Upper lobe of left lung (tissue), 6 donors: ENCODE measurements at regions not wholly inside any gene's neighbourhood (a gene's known extent, or its start where the extent isn't known, plus 50 kb on each side); places are given as distances from the start of the nearest gene placed in this dataset.

Experiments used
- ATAC-seq, 2 donors: fragments of 200-7000 bp; cut with Tn5 transposase; one replicate each; pipeline ENCODE4 v1.9.1; 2022; ENCODE audit warnings: mild to moderate bottlenecking in 2 of 2, moderate library complexity in 2 of 2; ENCODE audit not compliant: low FRiP score in 2 of 2
- DNase-seq, 2 donors: peaks; one replicate each; pipeline ENCODE4 v3.0.0-alpha.2; 2019 to 2020
- H3K27ac ChIP-seq, 4 donors: fragments of 200-600 bp; sonication (generic); one replicate each; pipeline ENCODE4 v1.5.1; 2016 to 2019
- H3K27me3 ChIP-seq, 4 donors: fragments of 200-600 bp; sonication (generic); one replicate each; pipeline ENCODE4 v1.5.1; 2017 to 2019
- H3K36me3 ChIP-seq, 4 donors: fragments of 200-600 bp; sonication (generic); one replicate each; pipeline ENCODE4 v1.5.1; 2016 to 2019
- H3K4me1 ChIP-seq, 4 donors: fragments of 200-600 bp; sonication (generic); one replicate each; pipeline ENCODE4 v1.5.1; 2018 to 2019
- H3K4me3 ChIP-seq, 4 donors: fragments of 200-600 bp; sonication (generic); one replicate each; pipeline ENCODE4 v1.5.1; 2017 to 2019; ENCODE audit warnings: mild to moderate bottlenecking in 2 of 4, moderate library complexity in 1 of 4
- H3K9me3 ChIP-seq, 4 donors: fragments of 200-600 bp; sonication (generic); one replicate each; pipeline ENCODE4 v1.5.1; 2018 to 2019
- EP300 ChIP-seq, 4 donors: sonication (generic); formaldehyde crosslinking; IDR thresholded peaks; one replicate each; pipeline ENCODE4 v1.5.1; 2017; ENCODE audit warnings: antibody characterized with exemption in 4 of 4, control low read depth in 2 of 4
- POLR2A ChIP-seq, 4 donors: fragments of 450-650 bp; IDR thresholded peaks; one replicate each; pipeline ENCODE4 v1.5.1; 2016 to 2017; ENCODE audit warnings: antibody characterized with exemption in 4 of 4, mild to moderate bottlenecking in 2 of 4
- POLR2AphosphoS5 ChIP-seq, 2 donors: sonication (generic); formaldehyde crosslinking; IDR thresholded peaks; one replicate each; pipeline ENCODE4 v1.5.1; 2017; ENCODE audit warnings: antibody characterized with exemption in 2 of 2
- WGBS, 2 donors: methylation state at CpG; one replicate each; pipeline ENCODE4 v1.1.5; 2017 to 2018; 5-methylcytosine and 5-hydroxymethylcytosine counted together
- TF ChIP-seq, protein P1 (sequence below), 6 experiments: fragments of 450-650 bp in 4 of 6; fragments of 200-600 bp in 2 of 6; sonication (generic) in 2 of 6; IDR thresholded peaks; one replicate each; pipeline ENCODE4 v1.5.1; 2016 to 2019; ENCODE audit warnings: antibody characterized with exemption in 6 of 6
- donor health status: DM: no; HTN: no; CAD: no; lungs with moderate emphysema.
- donor health status: DM: no; HTN: yes; CAD: no; lungs with severe emphysema.

DNA sequence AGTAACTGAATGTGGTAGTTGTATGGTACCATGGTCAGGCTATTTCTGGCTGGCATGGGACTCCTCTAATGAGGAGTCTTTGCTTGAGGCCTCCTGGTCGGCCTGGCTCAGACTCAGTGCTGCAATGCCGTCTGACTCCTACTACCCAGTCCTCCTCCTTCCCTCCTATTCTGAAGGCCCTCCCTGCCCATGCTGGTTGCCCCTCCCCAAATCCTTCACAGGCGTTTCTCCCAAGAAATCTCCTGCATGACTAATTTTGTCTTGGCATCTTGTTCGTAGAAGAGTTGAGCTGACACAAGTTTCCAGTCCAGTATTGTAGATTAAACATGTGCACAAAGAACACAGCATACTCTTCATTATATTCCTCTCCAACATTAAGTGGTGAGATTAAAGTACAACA lies 115.5 kb downstream of the NFKBIZ start:
- TF ChIP-seq EP300 (IDR thresholded peaks at IDR 0.05) (no peak), POLR2AphosphoS5 (IDR thresholded peaks at IDR 0.05) (no peak), POLR2A (IDR thresholded peaks at IDR 0.05) (no peak)
- TF ChIP-seq, protein P1, sequence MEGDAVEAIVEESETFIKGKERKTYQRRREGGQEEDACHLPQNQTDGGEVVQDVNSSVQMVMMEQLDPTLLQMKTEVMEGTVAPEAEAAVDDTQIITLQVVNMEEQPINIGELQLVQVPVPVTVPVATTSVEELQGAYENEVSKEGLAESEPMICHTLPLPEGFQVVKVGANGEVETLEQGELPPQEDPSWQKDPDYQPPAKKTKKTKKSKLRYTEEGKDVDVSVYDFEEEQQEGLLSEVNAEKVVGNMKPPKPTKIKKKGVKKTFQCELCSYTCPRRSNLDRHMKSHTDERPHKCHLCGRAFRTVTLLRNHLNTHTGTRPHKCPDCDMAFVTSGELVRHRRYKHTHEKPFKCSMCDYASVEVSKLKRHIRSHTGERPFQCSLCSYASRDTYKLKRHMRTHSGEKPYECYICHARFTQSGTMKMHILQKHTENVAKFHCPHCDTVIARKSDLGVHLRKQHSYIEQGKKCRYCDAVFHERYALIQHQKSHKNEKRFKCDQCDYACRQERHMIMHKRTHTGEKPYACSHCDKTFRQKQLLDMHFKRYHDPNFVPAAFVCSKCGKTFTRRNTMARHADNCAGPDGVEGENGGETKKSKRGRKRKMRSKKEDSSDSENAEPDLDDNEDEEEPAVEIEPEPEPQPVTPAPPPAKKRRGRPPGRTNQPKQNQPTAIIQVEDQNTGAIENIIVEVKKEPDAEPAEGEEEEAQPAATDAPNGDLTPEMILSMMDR (IDR thresholded peaks at IDR 0.05): no peak
- DNase-seq (no peak), ATAC-seq (peak in 1 of 2 donors; percentile 71)
- 63 to 84% methylated on average over 4 of the region's 4 CpGs for WGBS, 2 donors
- Histone ChIP-seq H3K27ac (no peak overlapping the region), H3K9me3 (no peaks in the 10 kb centered on the region), H3K4me1 (no peaks in the 10 kb centered on the region), H3K27me3 (no peaks in the 10 kb centered on the region), H3K36me3 (no peaks in the 10 kb centered on the region), H3K4me3 (no peak overlapping the region)

DNA sequence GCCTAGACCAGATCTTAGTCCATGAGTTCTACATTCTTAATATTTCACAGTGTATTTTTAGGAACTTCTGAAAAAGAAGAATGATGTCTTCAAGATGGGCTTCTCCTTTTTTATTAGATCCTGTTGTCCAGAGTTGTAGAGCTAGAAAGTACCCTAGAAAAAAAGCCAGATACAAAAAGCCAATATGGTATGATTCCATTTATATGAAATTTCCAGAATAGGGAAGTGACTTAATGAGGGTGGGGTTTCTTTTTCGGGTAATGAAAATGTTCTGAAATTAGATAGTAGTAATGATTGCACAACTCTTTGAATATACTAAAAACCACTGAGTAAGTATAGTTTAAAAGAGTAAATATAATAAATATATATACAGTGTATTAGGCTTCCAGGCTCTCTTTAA lies 116.9 kb downstream of the NFKBIZ start:
- WGBS, 2 donors: 52 to 61% methylated on average over 1 of the region's 1 CpG
- Histone ChIP-seq H3K27ac (no peak overlapping the region), H3K4me1 (no peaks in the 10 kb centered on the region), H3K9me3 (no peaks in the 10 kb centered on the region), H3K27me3 (no peaks in the 10 kb centered on the region), H3K36me3 (no peaks in the 10 kb centered on the region), H3K4me3 (no peak overlapping the region)
- DNase-seq (no peak), ATAC-seq (peak in 1 of 2 donors; percentile 67)
- TF ChIP-seq, protein P1 (IDR thresholded peaks at IDR 0.05): no peak
- no peak for TF ChIP-seq POLR2A (IDR thresholded peaks at IDR 0.05)
- no peak for TF ChIP-seq POLR2AphosphoS5 (IDR thresholded peaks at IDR 0.05)
- TF ChIP-seq EP300 (IDR thresholded peaks at IDR 0.05): no peak

DNA sequence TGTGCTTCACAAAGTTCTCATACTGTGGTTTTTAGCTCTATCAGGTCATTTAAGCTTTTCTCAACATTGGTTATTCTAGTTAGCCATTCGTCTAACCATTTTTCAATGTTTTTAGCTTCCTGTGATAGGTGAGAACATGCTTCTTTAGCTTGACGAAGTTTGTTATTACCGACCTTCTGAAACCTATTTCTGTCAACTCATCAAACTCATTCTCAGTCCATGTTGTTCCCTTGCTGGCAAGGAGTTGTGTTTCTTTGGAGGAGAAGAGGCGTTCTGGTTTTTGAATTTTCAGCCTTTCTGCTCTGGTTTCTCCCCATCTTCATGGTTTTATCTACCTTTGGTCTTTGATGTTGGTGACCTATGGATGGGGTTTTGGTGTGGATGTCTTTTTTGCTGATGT lies 120.9 kb downstream of the NFKBIZ start:
- no peak for DNase-seq
- Histone ChIP-seq H3K36me3 (no peaks in the 10 kb centered on the region), H3K4me3 (no peak overlapping the region), H3K9me3 (no peaks in the 10 kb centered on the region), H3K27me3 (no peaks in the 10 kb centered on the region), H3K27ac (no peak overlapping the region), H3K4me1 (no peaks in the 10 kb centered on the region)
- WGBS, 2 donors: 92 to 93% methylated on average over 4 of the region's 4 CpGs
- no peak for TF ChIP-seq POLR2AphosphoS5 (IDR thresholded peaks at IDR 0.05)
- no peak for TF ChIP-seq POLR2A (IDR thresholded peaks at IDR 0.05)
- TF ChIP-seq, protein P1 (IDR thresholded peaks at IDR 0.05): no peak
- TF ChIP-seq EP300 (IDR thresholded peaks at IDR 0.05): no peak
- no peak for ATAC-seq

DNA sequence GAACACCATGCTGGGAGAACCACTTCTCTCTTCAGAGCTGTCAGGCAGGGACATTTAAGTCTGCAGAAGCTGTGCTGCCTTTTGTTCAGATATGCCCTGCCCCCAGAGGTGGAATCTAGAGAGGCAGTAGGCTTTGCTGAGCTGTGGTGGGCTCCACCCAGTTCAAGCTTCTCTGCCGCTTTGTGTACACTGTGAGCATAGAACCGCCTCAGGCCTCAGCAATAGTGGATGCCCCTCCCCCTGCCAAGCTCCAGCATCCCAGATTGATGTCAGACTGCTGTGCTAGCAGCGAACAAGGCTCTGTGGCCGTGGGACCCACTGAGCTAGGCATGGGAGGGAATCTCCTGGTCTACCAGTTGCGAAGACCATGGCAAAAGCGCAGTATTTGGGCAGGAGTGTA lies 121.6 kb downstream of the NFKBIZ start:
- no peak for TF ChIP-seq POLR2AphosphoS5 (IDR thresholded peaks at IDR 0.05)
- no peak for TF ChIP-seq EP300 (IDR thresholded peaks at IDR 0.05)
- TF ChIP-seq POLR2A (IDR thresholded peaks at IDR 0.05): no peak
- TF ChIP-seq, protein P1 (IDR thresholded peaks at IDR 0.05): no peak
- no peaks in the 10 kb centered on the region for H3K36me3 ChIP-seq
- 91 to 93% methylated on average over 4 to 6 of the region's 6 CpGs for WGBS, 2 donors

DNA sequence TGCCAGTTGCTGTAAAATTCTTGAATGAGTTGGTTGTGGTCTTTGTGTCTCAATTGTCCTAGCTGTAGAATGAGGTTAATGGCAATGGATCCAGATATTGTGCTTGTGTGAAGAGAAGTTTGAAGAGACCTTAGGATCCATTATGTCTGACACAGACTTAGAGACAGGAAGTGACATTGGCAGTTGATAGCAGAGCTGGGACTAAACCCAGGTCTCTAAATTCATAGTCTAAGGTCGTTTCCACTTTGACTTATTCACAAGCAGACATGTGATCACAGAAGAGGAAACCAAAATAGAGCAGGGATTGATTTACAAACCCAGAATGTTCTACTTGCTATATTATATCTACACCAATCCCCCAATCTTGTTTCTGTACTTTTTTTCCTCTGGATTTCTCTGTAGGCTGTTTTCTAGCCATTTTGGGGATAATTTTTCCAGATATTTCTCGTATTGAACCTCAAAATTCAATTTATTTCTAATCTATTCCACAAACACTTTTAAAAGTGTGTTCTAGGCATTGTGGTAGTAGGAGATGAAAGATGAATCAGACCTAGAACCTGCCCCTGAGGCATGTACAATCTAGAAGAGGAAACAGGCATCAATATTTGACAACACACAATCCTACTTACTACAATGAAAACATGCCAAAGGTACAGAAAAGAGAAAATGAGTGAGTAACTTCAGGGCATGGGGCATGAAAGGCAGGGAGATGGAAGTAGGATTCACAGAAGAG lies 123.3 kb downstream of the NFKBIZ start:
- H3K36me3 ChIP-seq: no peaks in the 10 kb centered on the region
- H3K27me3 ChIP-seq: no peaks in the 10 kb centered on the region
- 60 to 66% methylated on average over 2 of the region's 2 CpGs for WGBS, 2 donors
- H3K4me3 ChIP-seq: no peak overlapping the region
- no peak for TF ChIP-seq POLR2AphosphoS5 (IDR thresholded peaks at IDR 0.05)
- TF ChIP-seq, protein P1 (IDR thresholded peaks at IDR 0.05): no peak
- TF ChIP-seq EP300 (IDR thresholded peaks at IDR 0.05): no peak
- TF ChIP-seq POLR2A (IDR thresholded peaks at IDR 0.05): no peak
- ATAC-seq (no peak), DNase-seq (no peak)
- no peaks in the 10 kb centered on the region for H3K4me1 ChIP-seq
- H3K27ac ChIP-seq: no peak overlapping the region
- no peaks in the 10 kb centered on the region for H3K9me3 ChIP-seq

More for the DNA sequence above, 121.6 kb downstream of the NFKBIZ start:
- Histone ChIP-seq H3K27ac (no peak overlapping the region), H3K9me3 (no peaks in the 10 kb centered on the region), H3K27me3 (no peaks in the 10 kb centered on the region), H3K4me3 (no peak overlapping the region), H3K4me1 (no peaks in the 10 kb centered on the region)
- ATAC-seq (no peak), DNase-seq (no peak)
